ENCODE measurements at regions not wholly inside any gene's neighbourhood (a gene's known extent, or its start where the extent isn't known, plus 50 kb on each side); places are given as distances from the start of the nearest gene placed in this dataset.

DNA sequence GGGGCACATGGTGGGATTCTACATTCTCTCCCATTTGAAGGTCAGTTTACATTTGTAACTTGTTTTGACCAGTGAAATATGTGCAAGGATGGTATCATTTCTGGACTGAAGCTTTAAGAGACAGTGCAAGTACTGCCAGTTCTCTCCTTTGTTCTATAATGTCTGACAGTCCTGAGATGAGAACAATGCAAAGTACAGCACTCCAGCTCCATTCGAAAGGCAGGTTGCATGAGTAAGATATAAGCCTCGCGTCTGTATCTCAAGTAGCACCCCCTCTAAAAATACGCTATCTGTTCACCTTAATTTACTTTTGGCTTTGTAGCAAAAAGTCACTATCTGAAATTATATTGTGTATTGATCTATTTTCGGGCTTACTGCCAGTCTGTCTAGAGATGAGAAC lies 1122.2 kb upstream of the TMEM132C start:
- no peak overlapping the region for H3K27ac ChIP-seq
- TF ChIP-seq, protein P1, sequence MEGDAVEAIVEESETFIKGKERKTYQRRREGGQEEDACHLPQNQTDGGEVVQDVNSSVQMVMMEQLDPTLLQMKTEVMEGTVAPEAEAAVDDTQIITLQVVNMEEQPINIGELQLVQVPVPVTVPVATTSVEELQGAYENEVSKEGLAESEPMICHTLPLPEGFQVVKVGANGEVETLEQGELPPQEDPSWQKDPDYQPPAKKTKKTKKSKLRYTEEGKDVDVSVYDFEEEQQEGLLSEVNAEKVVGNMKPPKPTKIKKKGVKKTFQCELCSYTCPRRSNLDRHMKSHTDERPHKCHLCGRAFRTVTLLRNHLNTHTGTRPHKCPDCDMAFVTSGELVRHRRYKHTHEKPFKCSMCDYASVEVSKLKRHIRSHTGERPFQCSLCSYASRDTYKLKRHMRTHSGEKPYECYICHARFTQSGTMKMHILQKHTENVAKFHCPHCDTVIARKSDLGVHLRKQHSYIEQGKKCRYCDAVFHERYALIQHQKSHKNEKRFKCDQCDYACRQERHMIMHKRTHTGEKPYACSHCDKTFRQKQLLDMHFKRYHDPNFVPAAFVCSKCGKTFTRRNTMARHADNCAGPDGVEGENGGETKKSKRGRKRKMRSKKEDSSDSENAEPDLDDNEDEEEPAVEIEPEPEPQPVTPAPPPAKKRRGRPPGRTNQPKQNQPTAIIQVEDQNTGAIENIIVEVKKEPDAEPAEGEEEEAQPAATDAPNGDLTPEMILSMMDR (IDR thresholded peaks at IDR 0.05), result no peak
- no peak for TF ChIP-seq ZFX (IDR thresholded peaks at IDR 0.05; ENCODE audit: borderline replicate concordance)

DNA sequence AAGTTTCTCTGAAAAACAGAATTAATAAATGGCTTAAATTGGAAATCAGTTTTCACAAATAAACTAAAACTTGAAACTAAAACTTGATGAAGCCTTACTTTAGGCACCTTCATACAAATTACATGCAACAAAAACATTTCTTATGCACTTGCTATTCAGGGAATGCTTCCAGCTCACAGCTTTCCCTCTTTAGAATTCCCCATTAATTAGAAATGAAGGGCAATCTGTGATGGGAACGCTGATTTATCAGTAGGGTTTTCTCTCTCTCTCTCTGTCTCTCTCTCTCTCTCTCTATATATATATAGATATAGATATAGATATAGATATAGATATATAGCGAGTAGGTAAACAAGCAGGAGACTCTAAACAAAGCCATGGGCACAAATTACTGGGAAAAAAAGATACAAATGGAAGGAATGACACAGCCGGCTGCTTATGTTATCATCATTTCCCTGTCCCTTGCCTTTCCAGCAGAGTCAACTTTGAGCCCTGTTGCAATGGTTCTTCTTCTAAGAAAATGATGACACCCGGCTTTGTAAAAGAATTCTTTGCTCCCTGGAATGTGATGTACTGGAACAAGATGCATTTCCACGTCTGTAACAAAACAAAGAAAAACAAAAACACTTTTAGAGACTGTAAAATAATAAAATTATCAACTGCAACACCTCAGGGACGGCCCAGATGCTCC lies 1121.6 kb upstream of the TMEM132C start:
- H3K27ac ChIP-seq, result no peak overlapping the region

DNA sequence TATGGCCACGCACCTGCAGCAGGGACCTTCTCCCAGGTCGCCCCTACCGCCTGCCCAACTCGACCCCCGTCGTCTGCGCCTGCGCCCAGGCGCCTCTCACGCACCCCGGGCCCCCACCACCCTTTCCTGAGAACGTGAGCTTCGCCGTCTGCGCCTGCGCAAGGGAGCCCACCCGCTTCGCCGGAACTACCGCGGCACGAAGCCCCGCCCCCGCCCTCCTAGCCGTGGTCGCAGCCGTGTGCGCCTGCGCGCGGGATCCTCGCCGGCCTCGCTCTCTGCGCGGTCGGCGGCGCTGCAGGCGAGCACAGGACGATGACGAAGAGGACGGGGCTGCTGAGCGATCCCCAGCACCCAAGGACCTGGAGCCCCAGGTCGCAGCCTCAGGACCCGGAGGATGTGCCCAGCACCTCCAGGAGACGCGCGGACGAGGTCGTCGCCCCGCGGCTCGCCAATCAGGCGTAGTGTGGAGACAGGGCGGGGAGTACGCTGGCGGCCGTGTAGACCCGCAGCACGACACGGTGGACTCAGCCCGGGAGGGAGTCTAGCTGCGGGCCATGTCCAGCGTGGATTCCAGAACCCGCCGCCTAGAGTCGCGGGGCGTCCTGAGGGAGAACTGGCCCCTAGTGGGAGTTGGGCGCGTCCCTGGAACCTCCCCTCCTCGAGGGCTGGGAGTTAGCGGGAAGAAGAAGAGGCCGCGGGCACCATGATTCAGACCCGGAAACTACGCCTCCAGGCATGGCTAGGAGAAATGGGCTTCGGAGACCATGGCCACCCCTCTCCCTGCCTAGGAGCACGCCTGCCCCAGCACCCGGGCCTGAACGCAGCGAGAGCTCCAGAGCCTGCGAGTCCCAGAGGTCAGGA lies 1120.8 kb upstream of the TMEM132C start:
- TF ChIP-seq, protein P1 (IDR thresholded peaks at IDR 0.05), result peak; percentile 8; the same call in 1 of the 2 replicates
- TF ChIP-seq ZFX (IDR thresholded peaks at IDR 0.05; ENCODE audit: borderline replicate concordance), result no peak
- no peak overlapping the region for H3K27ac ChIP-seq

More for the DNA sequence above, 1121.6 kb upstream of the TMEM132C start:
- no peak for TF ChIP-seq ZFX (IDR thresholded peaks at IDR 0.05; ENCODE audit: borderline replicate concordance)
- TF ChIP-seq, protein P1 (IDR thresholded peaks at IDR 0.05), result no peak

GRCh38 chr12:127146991-127147718 lies 1119.8 kb upstream of the TMEM132C start:
- TF ChIP-seq ZFX (IDR thresholded peaks at IDR 0.05; ENCODE audit: borderline replicate concordance), result no peak
- TF ChIP-seq, protein P1 (IDR thresholded peaks at IDR 0.05), result no peak
- no peak overlapping the region for H3K27ac ChIP-seq

GRCh38 chr12:127147724-127148123 lies 1119.2 kb upstream of the TMEM132C start:
- no peak overlapping the region for H3K27ac ChIP-seq
- TF ChIP-seq ZFX (IDR thresholded peaks at IDR 0.05; ENCODE audit: borderline replicate concordance), result no peak
- TF ChIP-seq, protein P1 (IDR thresholded peaks at IDR 0.05), result no peak

DNA sequence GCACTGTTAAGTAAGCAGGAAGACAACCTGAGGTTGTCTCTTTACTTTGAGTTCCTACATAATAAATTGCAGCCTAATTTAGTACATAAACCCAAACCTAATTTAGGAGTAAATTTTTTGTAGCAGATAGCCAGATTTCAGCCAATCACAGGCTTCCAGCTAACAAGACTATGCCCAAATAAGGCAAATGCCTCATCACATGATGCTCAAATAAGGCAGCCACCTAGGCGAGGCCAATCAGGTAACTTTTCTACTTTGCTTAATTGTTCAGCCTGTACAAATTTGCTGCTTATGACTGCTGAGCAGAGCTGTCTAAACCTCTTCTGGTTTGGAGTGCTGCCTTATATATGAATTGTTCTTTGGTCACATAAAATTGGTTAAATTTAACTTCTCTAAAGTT lies 1118.7 kb upstream of the TMEM132C start:
- H3K27ac ChIP-seq, result no peak overlapping the region
- TF ChIP-seq ZFX (IDR thresholded peaks at IDR 0.05; ENCODE audit: borderline replicate concordance), result no peak
- TF ChIP-seq, protein P1 (IDR thresholded peaks at IDR 0.05), result no peak
